OCI-LY3 (cell line): ENCODE measurements at regions not wholly inside any gene's neighbourhood (a gene's known extent, or its start where the extent isn't known, plus 50 kb on each side); places are given as distances from the start of the nearest gene placed in this dataset.

ENCODE experiments used
- H2AFZ ChIP-seq: fragments of 200-600, 300-600 bp; shearing (Covaris generic); 2 replicates; pipeline ENCODE4 v1.6.0; 2014; ENCODE audit warnings: antibody characterized with exemption, low read depth, low read length
- H3K27ac ChIP-seq: fragments of 200-600, 300-600 bp; sonication (generic); 2 replicates; pipeline ENCODE4 v1.5.1; 2014; ENCODE audit warnings: mild to moderate bottlenecking, low read length, moderate library complexity, mixed read lengths
- H3K27me3 ChIP-seq: fragments of 200-600, 300-600 bp; sonication (generic); 2 replicates; pipeline ENCODE4 v1.6.1; 2014; ENCODE audit warnings: low read depth, low read length, mixed read lengths
- H3K36me3 ChIP-seq: fragments of 200-600, 300-600 bp; sonication (generic); replicated peaks from 2 replicates; pipeline ENCODE3; 2014; ENCODE audit warnings: low read depth, low read length, mixed read lengths
- H3K4me1 ChIP-seq: fragments of 300-600, 200-600 bp; sonication (generic); 2 replicates; pipeline ENCODE4 v1.6.1; 2014; ENCODE audit warnings: low read length, mixed read lengths
- H3K4me2 ChIP-seq: fragments of 200-600, 300-600 bp; sonication (generic); 2 replicates; pipeline ENCODE4 v1.6.1; 2014; ENCODE audit warnings: low read length, mixed read lengths
- H3K4me3 ChIP-seq: fragments of 300-600, 200-600 bp; sonication (generic); 2 replicates; pipeline ENCODE4 v1.5.1; 2014; ENCODE audit warnings: antibody characterized with exemption, mild to moderate bottlenecking, low read length, moderate library complexity
- H3K79me2 ChIP-seq: fragments of 300-600, 200-600 bp; shearing (Covaris generic); 2 replicates; pipeline ENCODE4 v1.6.1; 2014; ENCODE audit warnings: mild to moderate bottlenecking, low read length, mixed read lengths
- H3K9ac ChIP-seq: fragments of 300-600, 200-600 bp; shearing (Covaris generic); 2 replicates; pipeline ENCODE4 v1.6.0; 2014; ENCODE audit warnings: mild to moderate bottlenecking, low read length, moderate library complexity
- H3K9me3 ChIP-seq: fragments of 200-600, 300-600 bp; shearing (Covaris generic); 2 replicates; pipeline ENCODE4 v1.6.1; 2014; ENCODE audit warnings: low read length, mixed read lengths; ENCODE audit not compliant: insufficient read depth
- H4K20me1 ChIP-seq: fragments of 200-600, 300-600 bp; sonication (generic); 2 replicates; pipeline ENCODE4 v1.6.1; 2016; ENCODE audit warnings: low read length, mixed read lengths; ENCODE audit not compliant: insufficient read depth
- EZH2phosphoT487 ChIP-seq: fragments of 200-600 bp; shearing (Covaris generic); IDR thresholded peaks from 2 replicates; pipeline ENCODE4 v1.6.1; 2018; ENCODE audit warnings: antibody characterized with exemption, mixed run types, low read depth
- TF ChIP-seq, protein P1 (sequence below): fragments of 200-600, 300-600 bp; sonication (generic); IDR thresholded peaks from 2 replicates; pipeline ENCODE4 v1.5.1; 2014; ENCODE audit warnings: antibody characterized with exemption, low read length, low read depth

DNA sequence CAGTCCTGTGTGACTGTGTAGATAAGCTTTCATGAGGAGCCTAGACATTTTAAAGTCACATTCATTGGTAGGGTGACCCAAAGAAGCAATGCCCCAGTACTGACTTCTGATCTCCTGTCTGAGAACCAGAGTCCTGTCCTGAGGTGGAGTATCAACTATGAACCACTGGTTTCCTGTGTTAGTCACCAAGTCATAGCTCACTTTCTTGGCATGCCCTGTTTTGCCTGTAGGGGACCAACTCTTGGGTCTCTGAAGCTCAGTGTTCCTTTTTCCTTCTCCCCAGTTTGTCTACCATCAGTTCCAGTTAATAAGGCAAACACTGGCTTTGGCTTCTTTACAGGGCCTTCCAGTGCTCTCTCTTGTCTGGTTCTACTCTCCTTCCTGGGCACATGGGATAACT lies 97.4 kb downstream of the C12orf75 start:
- Histone ChIP-seq H4K20me1 (no peaks in the 10 kb centered on the region), H3K27me3 (no peaks in the 10 kb centered on the region), H3K4me1 (peaks cover 15% of the 10 kb centered on the region), H3K27ac (no peak overlapping the region), H3K9me3 (no peaks in the 10 kb centered on the region), H3K36me3 (no peaks in the 10 kb centered on the region), H3K9ac (no peak overlapping the region), H3K79me2 (no peaks in the 10 kb centered on the region), H3K4me2 (no peak overlapping the region), H2AFZ (no peak overlapping the region), H3K4me3 (no peak overlapping the region)
- TF ChIP-seq, protein P1, sequence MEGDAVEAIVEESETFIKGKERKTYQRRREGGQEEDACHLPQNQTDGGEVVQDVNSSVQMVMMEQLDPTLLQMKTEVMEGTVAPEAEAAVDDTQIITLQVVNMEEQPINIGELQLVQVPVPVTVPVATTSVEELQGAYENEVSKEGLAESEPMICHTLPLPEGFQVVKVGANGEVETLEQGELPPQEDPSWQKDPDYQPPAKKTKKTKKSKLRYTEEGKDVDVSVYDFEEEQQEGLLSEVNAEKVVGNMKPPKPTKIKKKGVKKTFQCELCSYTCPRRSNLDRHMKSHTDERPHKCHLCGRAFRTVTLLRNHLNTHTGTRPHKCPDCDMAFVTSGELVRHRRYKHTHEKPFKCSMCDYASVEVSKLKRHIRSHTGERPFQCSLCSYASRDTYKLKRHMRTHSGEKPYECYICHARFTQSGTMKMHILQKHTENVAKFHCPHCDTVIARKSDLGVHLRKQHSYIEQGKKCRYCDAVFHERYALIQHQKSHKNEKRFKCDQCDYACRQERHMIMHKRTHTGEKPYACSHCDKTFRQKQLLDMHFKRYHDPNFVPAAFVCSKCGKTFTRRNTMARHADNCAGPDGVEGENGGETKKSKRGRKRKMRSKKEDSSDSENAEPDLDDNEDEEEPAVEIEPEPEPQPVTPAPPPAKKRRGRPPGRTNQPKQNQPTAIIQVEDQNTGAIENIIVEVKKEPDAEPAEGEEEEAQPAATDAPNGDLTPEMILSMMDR = no peak
- no peak for TF ChIP-seq EZH2phosphoT487

DNA sequence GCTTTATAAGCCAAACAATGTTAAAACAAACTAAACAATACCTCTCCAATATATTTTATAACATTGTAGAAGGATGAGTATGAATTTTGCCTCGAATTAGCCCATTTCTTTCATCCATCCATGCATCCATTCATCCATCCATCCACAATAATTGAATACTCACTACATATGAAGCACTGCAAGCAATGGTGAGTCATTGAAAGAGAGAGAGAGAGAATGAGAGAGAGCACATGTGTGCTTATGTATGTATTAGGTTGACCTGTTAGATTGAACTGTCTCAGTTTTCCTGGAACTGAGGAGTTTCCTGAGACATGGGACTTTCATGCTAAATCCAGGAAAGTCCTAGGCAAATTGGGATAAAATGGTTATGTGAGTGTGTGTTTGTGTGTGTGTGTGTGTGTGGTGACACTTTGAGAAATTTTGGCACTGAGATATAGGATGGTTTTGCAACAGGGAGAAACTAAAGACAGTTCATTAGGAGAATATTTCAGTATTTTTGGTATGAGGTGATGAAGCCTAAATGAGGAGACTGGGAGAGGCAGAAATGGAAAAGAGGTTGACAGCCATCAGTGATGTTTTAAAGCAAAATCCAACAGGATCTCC lies 98.4 kb downstream of the C12orf75 start:
- Histone ChIP-seq H3K4me2 (no peak overlapping the region), H3K4me1 (peaks cover 5% of the 10 kb centered on the region; the same call in 1 of the 2 replicates), H3K79me2 (no peaks in the 10 kb centered on the region), H3K27me3 (no peaks in the 10 kb centered on the region), H3K36me3 (no peaks in the 10 kb centered on the region), H2AFZ (no peak overlapping the region), H4K20me1 (no peaks in the 10 kb centered on the region), H3K4me3 (no peak overlapping the region), H3K9ac (no peak overlapping the region), H3K9me3 (no peaks in the 10 kb centered on the region), H3K27ac (no peak overlapping the region)
- TF ChIP-seq, protein P1 = no peak
- TF ChIP-seq EZH2phosphoT487 = no peak

DNA sequence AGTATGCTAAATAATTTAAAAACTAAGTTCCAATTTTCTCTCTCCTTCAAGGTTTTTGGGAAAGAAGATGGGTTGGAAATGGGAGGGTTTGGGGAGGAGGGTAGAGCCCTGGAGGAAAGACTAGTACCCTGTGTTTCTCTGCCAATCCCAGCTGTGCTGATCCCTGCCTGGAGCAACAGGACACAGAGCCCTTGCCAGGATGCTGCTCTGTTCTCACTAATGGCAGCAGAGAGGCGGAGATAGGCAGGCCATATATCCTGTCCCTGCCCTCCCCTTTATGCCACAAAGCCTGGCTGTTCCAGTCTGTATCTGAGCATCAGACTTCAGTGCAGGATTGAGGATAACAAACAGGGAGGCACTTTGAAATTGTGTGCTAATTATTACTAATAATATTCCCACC lies 99.0 kb downstream of the C12orf75 start:
- Histone ChIP-seq H3K27ac (no peak overlapping the region), H3K9ac (no peak overlapping the region), H3K79me2 (no peaks in the 10 kb centered on the region), H3K36me3 (no peaks in the 10 kb centered on the region), H3K4me3 (no peak overlapping the region), H3K4me2 (no peak overlapping the region), H3K9me3 (no peaks in the 10 kb centered on the region), H4K20me1 (no peaks in the 10 kb centered on the region), H3K4me1 (peaks cover 5% of the 10 kb centered on the region; the same call in 1 of the 2 replicates), H2AFZ (no peak overlapping the region), H3K27me3 (no peaks in the 10 kb centered on the region)
- no peak for TF ChIP-seq EZH2phosphoT487
- TF ChIP-seq, protein P1 = no peak

DNA sequence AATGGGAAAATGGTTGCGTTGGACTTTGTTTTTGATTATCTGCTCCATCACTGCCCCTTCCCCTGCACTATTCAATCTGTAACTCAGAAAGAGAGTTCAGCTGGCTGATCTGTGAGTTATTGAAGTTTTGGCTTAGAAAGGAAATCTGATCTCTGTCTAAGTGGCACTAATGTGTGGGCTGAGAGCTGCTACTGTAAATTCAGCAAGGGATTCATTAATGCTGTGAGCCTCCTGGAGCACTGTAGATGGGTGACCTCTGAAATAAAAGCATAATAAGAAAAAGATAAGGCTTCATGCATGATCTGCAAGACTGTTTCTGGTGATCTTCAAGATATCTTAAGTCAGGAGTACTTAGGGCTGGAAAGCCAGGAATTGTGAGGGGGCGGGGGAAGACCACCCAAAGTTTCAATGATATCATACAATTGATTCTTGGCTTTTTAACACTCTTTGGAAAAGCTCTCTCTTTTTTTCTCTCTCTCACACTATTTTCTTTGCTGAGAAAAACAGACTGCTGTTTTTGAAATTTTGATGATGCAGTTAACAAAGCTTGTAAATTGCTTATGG lies 101.1 kb downstream of the C12orf75 start:
- Histone ChIP-seq H3K4me2 (no peak overlapping the region), H3K4me1 (peaks cover 2% of the 10 kb centered on the region; the same call in 1 of the 2 replicates), H3K9me3 (no peaks in the 10 kb centered on the region), H3K27me3 (no peaks in the 10 kb centered on the region), H3K4me3 (no peak overlapping the region), H2AFZ (no peak overlapping the region), H3K79me2 (no peaks in the 10 kb centered on the region), H4K20me1 (no peaks in the 10 kb centered on the region), H3K36me3 (no peaks in the 10 kb centered on the region), H3K9ac (no peak overlapping the region), H3K27ac (no peak overlapping the region)
- TF ChIP-seq EZH2phosphoT487 = no peak
- TF ChIP-seq, protein P1 = no peak
